ENCODE measurements at regions not wholly inside any gene's neighbourhood (a gene's known extent, or its start where the extent isn't known, plus 50 kb on each side); places are given as distances from the start of the nearest gene placed in this dataset.

DNA sequence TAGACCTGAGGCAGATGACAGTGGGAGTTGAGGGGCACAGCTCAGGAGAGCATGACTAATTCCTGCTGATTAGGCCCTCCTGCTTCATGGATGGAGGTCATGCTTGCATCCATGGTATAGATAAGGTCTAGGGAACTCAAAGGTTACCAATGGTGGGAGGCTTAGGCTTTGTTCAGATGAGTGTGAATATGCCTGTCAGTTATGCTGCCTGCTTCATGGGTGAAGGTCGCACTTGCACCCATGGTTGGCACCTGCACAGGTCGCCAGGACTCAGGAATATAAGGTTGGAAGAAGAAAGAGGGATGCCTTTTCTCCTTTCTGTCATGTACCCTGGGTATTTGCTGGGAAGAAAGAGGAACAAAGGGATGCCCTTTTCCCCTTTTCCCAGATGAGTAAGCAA, 53.4 kb upstream of the GJB6 start:
- TF ChIP-seq, protein P1, sequence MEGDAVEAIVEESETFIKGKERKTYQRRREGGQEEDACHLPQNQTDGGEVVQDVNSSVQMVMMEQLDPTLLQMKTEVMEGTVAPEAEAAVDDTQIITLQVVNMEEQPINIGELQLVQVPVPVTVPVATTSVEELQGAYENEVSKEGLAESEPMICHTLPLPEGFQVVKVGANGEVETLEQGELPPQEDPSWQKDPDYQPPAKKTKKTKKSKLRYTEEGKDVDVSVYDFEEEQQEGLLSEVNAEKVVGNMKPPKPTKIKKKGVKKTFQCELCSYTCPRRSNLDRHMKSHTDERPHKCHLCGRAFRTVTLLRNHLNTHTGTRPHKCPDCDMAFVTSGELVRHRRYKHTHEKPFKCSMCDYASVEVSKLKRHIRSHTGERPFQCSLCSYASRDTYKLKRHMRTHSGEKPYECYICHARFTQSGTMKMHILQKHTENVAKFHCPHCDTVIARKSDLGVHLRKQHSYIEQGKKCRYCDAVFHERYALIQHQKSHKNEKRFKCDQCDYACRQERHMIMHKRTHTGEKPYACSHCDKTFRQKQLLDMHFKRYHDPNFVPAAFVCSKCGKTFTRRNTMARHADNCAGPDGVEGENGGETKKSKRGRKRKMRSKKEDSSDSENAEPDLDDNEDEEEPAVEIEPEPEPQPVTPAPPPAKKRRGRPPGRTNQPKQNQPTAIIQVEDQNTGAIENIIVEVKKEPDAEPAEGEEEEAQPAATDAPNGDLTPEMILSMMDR (IDR thresholded peaks at IDR 0.05; ENCODE audit: low read depth, low read length), result no peak
- no peak for TF ChIP-seq EZH2phosphoT487 (IDR thresholded peaks at IDR 0.05; ENCODE audit: low read depth)
